Adipocyte (in vitro differentiated cells): ENCODE measurements at regions not wholly inside any gene's neighbourhood (a gene's known extent, or its start where the extent isn't known, plus 50 kb on each side); places are given as distances from the start of the nearest gene placed in this dataset.

Experiments
- DNase-seq: peaks from one replicate; pipeline ENCODE4 v3.0.0-alpha.2; 2015; ENCODE audit warnings: low read depth
- H3K27me3 ChIP-seq: replicated peaks from 2 replicates; pipeline ENCODE4 v1.7.0; 2013; ENCODE audit warnings: mild to moderate bottlenecking, low read length, moderate library complexity; ENCODE audit not compliant: control insufficient read depth, insufficient read depth
- H3K36me3 ChIP-seq: 2 replicates; pipeline ENCODE4 v1.7.0; 2013; ENCODE audit warnings: low read length, mild to moderate bottlenecking, moderate library complexity; ENCODE audit not compliant: control insufficient read depth, insufficient read depth, severe bottlenecking
- H3K4me1 ChIP-seq: 2 replicates; pipeline ENCODE4 v1.7.0; 2013; ENCODE audit warnings: mild to moderate bottlenecking, low read length, moderate library complexity; ENCODE audit not compliant: control insufficient read depth, insufficient read depth
- H3K4me3 ChIP-seq: 2 replicates; pipeline ENCODE4 v1.7.0; 2013; ENCODE audit warnings: mild to moderate bottlenecking, low read length, moderate library complexity
- H3K9ac ChIP-seq: 2 replicates; pipeline ENCODE4 v1.7.0; 2013; ENCODE audit warnings: mild to moderate bottlenecking, low read length, moderate library complexity
- H3K9me3 ChIP-seq: 2 replicates; pipeline ENCODE4 v1.7.0; 2013; ENCODE audit warnings: mild to moderate bottlenecking, low read length, moderate library complexity; ENCODE audit not compliant: control insufficient read depth

GRCh38 chr15:97837896-97838295 is 122.6 kb upstream of the ARRDC4 start:
- H3K36me3 ChIP-seq: no peaks in the 10 kb centered on the region
- no peak overlapping the region for H3K9ac ChIP-seq
- peaks cover 12% of the 10 kb centered on the region for H3K9me3 ChIP-seq
- no peaks in the 10 kb centered on the region for H3K27me3 ChIP-seq
- no peaks in the 10 kb centered on the region for H3K4me1 ChIP-seq
- no peak overlapping the region for H3K4me3 ChIP-seq
- DNase-seq: no peak

DNA sequence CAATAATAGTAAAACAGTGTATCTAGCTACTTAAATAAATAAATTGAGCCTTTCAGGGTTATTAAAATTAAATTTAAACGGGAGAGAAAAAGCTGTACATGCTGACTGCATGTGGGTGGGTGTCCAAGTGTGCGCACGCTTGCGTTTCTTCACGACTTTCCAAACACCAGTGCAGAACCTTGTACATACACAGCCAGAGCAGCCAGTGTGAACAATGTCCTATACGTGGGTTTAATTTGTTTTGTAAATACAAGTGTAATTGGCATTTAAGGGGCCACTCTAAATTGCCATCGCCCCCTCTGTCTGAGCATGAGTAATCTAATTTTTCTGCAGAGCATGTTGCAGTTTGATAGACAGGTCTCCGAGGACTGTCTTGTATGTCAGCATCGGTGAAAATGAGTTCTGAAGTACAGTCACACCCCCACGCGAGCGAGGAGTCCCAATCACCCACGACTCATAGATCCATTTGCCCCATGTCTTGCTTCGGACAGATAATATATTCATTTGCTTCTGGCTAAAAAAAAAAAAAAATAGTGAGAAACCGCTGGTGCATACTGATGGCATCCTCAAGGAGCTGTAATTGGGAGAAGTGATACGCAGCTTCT is 121.8 kb upstream of the ARRDC4 start:
- Histone ChIP-seq H3K27me3 (no peaks in the 10 kb centered on the region), H3K4me1 (no peaks in the 10 kb centered on the region), H3K9me3 (peaks cover 5% of the 10 kb centered on the region), H3K9ac (no peak overlapping the region), H3K4me3 (no peak overlapping the region), H3K36me3 (no peaks in the 10 kb centered on the region)
- no peak for DNase-seq

GRCh38 chr15:97840501-97840900 is 120.0 kb upstream of the ARRDC4 start:
- Histone ChIP-seq H3K9ac (no peak overlapping the region), H3K36me3 (no peaks in the 10 kb centered on the region), H3K27me3 (no peaks in the 10 kb centered on the region), H3K4me1 (no peaks in the 10 kb centered on the region), H3K4me3 (no peak overlapping the region), H3K9me3 (no peaks in the 10 kb centered on the region)
- no peak for DNase-seq

- no peaks in the 10 kb centered on the region for H3K4me1 ChIP-seq
- no peak overlapping the region for H3K9ac ChIP-seq
- H3K27me3 ChIP-seq: no peaks in the 10 kb centered on the region
- no peak overlapping the region for H3K4me3 ChIP-seq
- no peaks in the 10 kb centered on the region for H3K36me3 ChIP-seq
- no peaks in the 10 kb centered on the region for H3K9me3 ChIP-seq
- no peak for DNase-seq
These were observed 118.9 kb upstream of the ARRDC4 start for GRCh38 chr15:97841558-97841957.

DNA sequence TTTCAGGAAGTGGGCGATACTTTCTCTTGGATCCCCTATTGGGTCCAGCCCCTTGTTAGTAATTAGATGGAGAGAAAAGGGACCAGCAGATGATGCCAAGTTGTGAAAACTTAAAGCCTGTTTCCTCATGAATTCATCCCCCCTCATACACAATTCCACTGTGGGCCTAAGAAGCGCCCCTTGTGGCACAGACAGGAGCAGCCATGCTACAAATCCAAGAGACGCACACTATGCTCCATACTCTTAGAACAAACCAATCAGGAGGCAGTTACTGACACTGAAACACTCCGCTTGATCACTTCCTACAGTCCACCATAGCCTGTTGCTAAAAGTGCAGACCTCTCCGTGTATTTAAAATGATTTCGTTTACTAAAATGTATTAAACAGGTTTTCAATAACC is 111.3 kb upstream of the ARRDC4 start:
- DNase-seq: no peak

DNA sequence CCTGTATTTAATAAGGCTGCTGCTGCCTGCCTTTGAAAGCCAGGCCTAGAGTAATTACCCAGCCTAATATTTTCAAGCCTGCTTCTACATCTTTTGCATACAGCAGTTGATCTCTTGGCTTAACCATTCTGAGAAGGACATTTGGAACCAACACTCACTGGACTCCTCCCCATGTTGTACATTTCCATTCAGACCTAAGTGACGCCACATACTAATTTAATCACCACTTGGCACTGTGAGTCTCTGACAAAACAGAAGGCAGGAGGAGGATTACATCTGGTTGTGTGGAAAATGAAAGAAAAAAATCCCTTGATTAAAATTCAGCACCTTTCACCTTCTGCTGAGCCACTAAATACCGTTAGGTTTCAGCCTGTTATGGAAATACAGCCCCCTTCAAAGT is 102.2 kb upstream of the ARRDC4 start:
- Histone ChIP-seq H3K4me3 (no peak overlapping the region), H3K9ac (no peak overlapping the region), H3K4me1 (no peaks in the 10 kb centered on the region), H3K27me3 (no peaks in the 10 kb centered on the region), H3K36me3 (no peaks in the 10 kb centered on the region), H3K9me3 (no peaks in the 10 kb centered on the region)
- DNase-seq: no peak

More for the DNA sequence above, 111.3 kb upstream of the ARRDC4 start:
- H3K4me3 ChIP-seq: no peak overlapping the region
- H3K4me1 ChIP-seq: no peaks in the 10 kb centered on the region
- H3K27me3 ChIP-seq: no peaks in the 10 kb centered on the region
- H3K9ac ChIP-seq: no peak overlapping the region
- no peaks in the 10 kb centered on the region for H3K36me3 ChIP-seq
- peaks cover 3% of the 10 kb centered on the region for H3K9me3 ChIP-seq

DNA sequence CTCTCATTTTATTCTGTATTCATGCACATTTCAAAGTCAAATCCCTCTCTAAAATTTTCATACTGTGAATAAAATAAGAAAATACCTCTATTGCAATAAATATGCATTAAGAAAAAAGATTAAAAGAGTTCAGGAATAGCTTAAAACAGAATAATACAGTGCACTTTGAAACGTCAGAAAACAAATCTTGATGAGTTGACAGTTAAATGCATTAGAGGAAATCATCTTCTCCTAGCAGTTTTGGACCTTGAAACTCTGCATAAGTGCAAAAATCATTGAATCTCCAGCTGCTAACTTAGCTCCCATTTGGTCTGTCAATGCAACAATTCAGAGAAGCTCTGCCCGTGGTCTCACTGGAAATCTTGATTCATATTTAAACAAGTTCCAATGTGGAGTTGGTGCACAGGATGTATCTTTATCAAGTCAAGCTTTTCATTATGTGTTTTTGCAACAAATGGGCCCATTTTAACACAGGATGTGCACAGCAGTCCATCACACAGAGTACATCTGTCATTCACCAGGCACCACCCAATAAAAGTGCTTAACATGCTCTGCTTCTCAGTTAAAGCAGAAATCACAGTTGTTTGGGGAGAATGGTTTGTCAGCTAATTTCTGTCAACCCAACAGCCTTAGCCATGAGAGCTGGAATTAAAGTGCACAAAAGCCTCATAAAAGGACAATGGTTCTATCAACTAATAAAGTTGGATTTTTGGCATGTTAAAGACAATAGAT is 98.8 kb upstream of the ARRDC4 start:
- H3K36me3 ChIP-seq: no peaks in the 10 kb centered on the region
- H3K27me3 ChIP-seq: no peaks in the 10 kb centered on the region
- no peak overlapping the region for H3K9ac ChIP-seq
- DNase-seq: no peak
- H3K9me3 ChIP-seq: no peaks in the 10 kb centered on the region
- no peak overlapping the region for H3K4me3 ChIP-seq
- H3K4me1 ChIP-seq: no peaks in the 10 kb centered on the region

DNA sequence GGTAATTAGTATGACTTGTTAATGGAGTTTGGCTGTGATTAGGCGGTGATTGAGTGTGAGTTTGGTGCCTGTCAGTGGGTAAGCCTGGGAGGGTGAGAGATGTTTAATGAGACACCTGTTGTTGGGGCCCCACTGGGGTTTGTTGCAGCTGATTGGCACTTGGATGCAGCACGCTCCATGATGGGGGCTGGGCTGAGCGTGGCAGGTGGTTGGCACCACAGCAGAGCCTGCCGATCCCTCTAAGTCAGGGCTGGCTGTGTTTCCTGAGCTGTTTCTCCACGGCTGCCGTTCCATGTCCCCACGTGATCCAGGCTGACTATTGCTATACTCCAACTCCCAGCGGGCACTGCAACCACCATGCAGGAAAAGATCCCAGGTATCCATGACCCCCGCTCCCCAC is 93.5 kb upstream of the ARRDC4 start:
- H3K4me1 ChIP-seq: no peaks in the 10 kb centered on the region
- no peak for DNase-seq
- no peaks in the 10 kb centered on the region for H3K36me3 ChIP-seq

DNA sequence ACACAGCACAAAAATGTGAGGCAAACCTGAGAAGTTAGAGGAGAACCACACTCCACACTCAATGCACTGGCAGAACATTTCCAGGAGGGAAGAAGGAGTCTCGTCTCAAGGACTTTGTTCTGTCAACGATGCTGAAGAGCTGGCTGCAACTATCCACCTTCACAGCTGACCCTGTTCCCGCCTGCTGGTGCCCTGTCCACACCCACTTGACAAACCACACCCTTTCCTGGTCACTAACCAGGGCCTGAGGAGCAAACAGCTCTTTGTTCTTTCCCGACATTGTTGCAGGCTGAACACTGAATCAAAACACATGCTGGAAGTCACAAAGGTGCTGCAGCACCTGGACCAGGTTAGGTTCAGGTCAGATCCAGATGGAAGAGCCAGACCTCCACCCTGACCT is 92.6 kb upstream of the ARRDC4 start:
- DNase-seq: no peak
- Histone ChIP-seq H3K4me1 (no peaks in the 10 kb centered on the region), H3K36me3 (no peaks in the 10 kb centered on the region), H3K9me3 (no peaks in the 10 kb centered on the region), H3K4me3 (no peak overlapping the region), H3K9ac (no peak overlapping the region), H3K27me3 (no peaks in the 10 kb centered on the region)

More for the DNA sequence above, 93.5 kb upstream of the ARRDC4 start:
- Histone ChIP-seq H3K9ac (no peak overlapping the region), H3K4me3 (no peak overlapping the region), H3K9me3 (no peaks in the 10 kb centered on the region), H3K27me3 (no peaks in the 10 kb centered on the region)

GRCh38 chr15:97868981-97869380 is 91.5 kb upstream of the ARRDC4 start:
- no peaks in the 10 kb centered on the region for H3K4me1 ChIP-seq

DNA sequence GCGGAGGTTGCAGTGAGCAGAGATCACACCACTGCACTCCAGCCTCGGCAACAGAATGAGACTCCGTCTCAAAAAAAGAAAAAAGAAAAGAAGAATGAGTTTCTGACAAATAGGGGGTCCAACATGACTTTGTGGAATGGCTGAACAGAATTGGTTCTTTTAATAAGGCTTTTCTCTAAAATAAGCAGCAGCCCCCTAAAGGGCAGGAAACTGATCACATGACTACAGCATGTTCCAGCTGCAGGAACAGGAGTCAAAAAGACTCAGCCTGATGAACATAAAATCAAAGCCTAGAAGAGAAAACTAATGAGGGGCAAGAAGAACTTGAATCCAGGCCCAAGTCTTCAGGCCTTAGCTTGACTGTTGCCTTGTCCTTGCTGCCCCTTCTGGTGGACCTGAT is 89.7 kb upstream of the ARRDC4 start:
- no peak overlapping the region for H3K9ac ChIP-seq
- no peak overlapping the region for H3K4me3 ChIP-seq
- no peaks in the 10 kb centered on the region for H3K4me1 ChIP-seq
- H3K9me3 ChIP-seq: no peaks in the 10 kb centered on the region
- H3K36me3 ChIP-seq: no peaks in the 10 kb centered on the region
- DNase-seq: no peak
- no peaks in the 10 kb centered on the region for H3K27me3 ChIP-seq

More at GRCh38 chr15:97868981-97869380, 91.5 kb upstream of the ARRDC4 start:
- Histone ChIP-seq H3K4me3 (no peak overlapping the region), H3K9ac (no peak overlapping the region), H3K9me3 (no peaks in the 10 kb centered on the region), H3K36me3 (no peaks in the 10 kb centered on the region), H3K27me3 (no peaks in the 10 kb centered on the region)
- DNase-seq: no peak

DNA sequence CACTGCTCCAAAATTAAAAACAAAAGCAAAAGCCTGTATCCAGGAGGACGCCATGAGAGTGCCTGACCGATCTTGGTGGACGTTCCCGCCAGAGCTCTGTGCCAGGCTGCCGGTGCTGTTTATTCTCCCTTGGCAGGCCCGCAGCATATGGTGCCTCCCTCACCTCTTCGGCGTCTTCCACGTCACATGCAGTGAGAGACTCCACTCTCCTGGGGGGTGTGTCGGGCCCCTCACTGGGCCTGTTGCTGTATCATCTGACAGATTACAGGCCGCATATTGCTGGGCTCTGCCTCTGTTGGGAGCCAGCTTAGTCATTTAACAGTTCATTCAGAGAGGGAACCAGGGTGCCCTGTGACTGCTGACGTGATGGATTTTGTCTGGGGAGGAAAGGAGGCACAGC is 86.4 kb upstream of the ARRDC4 start:
- Histone ChIP-seq H3K27me3 (no peaks in the 10 kb centered on the region), H3K4me3 (no peak overlapping the region), H3K36me3 (no peaks in the 10 kb centered on the region), H3K4me1 (no peaks in the 10 kb centered on the region), H3K9me3 (no peaks in the 10 kb centered on the region), H3K9ac (no peak overlapping the region)
- DNase-seq: no peak
